MM.1S (cell line): ENCODE measurements at regions not wholly inside any gene's neighbourhood (a gene's known extent, or its start where the extent isn't known, plus 50 kb on each side); places are given as distances from the start of the nearest gene placed in this dataset.

Source experiments
- CTCF ChIP-seq: fragments of 300-600 bp; sonication (generic); IDR thresholded peaks from 2 replicates; pipeline ENCODE4 v1.5.1; 2016; ENCODE audit warnings: antibody characterized with exemption, low read length, mixed read lengths
- EZH2 ChIP-seq: fragments of 300-600 bp; sonication (generic); optimal IDR thresholded peaks from 2 replicates; pipeline ENCODE3; 2017; ENCODE audit warnings: low read depth, mild to moderate bottlenecking, antibody characterized with exemption, low read length, mixed read lengths
- EZH2phosphoT487 ChIP-seq: fragments of 300-600 bp; sonication (generic); IDR thresholded peaks from 2 replicates; pipeline ENCODE4 v1.6.1; 2018; ENCODE audit warnings: antibody characterized with exemption, low read length

DNA sequence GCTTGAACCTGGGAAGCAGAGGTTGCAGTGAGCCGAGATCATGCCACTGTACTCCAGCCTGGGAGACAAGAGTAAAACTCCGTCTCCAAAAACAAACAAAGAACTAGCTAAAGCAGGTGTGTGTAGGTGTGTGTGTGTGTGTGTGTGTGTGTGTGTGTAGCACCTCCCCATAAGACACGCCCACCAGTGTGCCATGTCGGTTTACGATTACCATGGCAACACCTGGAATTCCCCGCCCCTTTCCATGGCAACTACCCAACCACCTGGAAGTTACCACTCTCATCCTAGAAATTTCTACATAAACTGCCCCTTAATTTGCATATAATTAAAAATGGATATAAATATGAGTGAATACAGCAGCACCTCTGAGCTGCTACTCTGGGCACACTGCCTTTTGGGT, 80.9 kb upstream of the ADGRE5 start:
- no peak for TF ChIP-seq CTCF
- TF ChIP-seq EZH2phosphoT487: no peak
- TF ChIP-seq EZH2: no peak
